Prostate gland (tissue), 2 donors: ENCODE measurements at regions not wholly inside any gene's neighbourhood (a gene's known extent, or its start where the extent isn't known, plus 50 kb on each side); places are given as distances from the start of the nearest gene placed in this dataset.

Experiments used
- DNase-seq: peaks from one replicate; pipeline ENCODE4 v3.0.0-alpha.2; 2019; ENCODE audit warnings: low spot score
- H3K27ac ChIP-seq, 2 donors: fragments of 200-600 bp; sonication (generic); 2 replicates each; pipeline ENCODE4 v1.5.1; 2017 to 2019
- H3K27me3 ChIP-seq: fragments of 200-600 bp; sonication (generic); replicated peaks from 2 replicates; pipeline ENCODE4 v1.5.1; 2019; ENCODE audit not compliant: insufficient read depth
- H3K36me3 ChIP-seq, 2 donors: fragments of 200-600 bp; sonication (generic); 1 replicate in 1 of 2; 2 replicates in 1 of 2; pipeline versions ENCODE4 v1.5.1 to v1.8.1; 2017 to 2019
- H3K4me1 ChIP-seq: fragments of 200-600 bp; sonication (generic); replicated peaks from 2 replicates; pipeline ENCODE4 v1.5.1; 2019
- H3K4me3 ChIP-seq, 2 donors: fragments of 200-600 bp; sonication (generic); 2 replicates each; pipeline ENCODE4 v1.5.1; 2017 to 2019
- H3K9me3 ChIP-seq: fragments of 200-600 bp; sonication (generic); 2 replicates; pipeline ENCODE4 v1.5.1; 2017
- CTCF ChIP-seq, 4 experiments: fragments of 200-600 bp in 2 of 4; fragments of 450-650 bp in 2 of 4; sonication (generic) in 2 of 4; IDR thresholded peaks; 1 replicate in 3 of 4; 2 replicates in 1 of 4; pipeline ENCODE4 v1.5.1; 2016 to 2019; ENCODE audit warnings: antibody characterized with exemption in 4 of 4, mild to moderate bottlenecking in 2 of 4, moderate library complexity in 2 of 4
- POLR2A ChIP-seq: fragments of 450-650 bp; IDR thresholded peaks from one replicate; pipeline ENCODE4 v1.6.1; 2016; ENCODE audit warnings: antibody characterized with exemption, mild to moderate bottlenecking
- POLR2AphosphoS5 ChIP-seq: sonication (generic); formaldehyde crosslinking; IDR thresholded peaks from one replicate; pipeline ENCODE4 v1.6.1; 2017; ENCODE audit warnings: antibody characterized with exemption
- whole genome bisulfite sequencing: methylation state at CpG from one replicate; pipeline ENCODE4 v1.1.5; 2018; 5-methylcytosine and 5-hydroxymethylcytosine counted together
- intact Hi-C: fragments of 100-400 bp; cut with DNase I; formaldehyde crosslinking; loops from one replicate; pipeline ENCODE4 v1.14.2; 2022

DNA sequence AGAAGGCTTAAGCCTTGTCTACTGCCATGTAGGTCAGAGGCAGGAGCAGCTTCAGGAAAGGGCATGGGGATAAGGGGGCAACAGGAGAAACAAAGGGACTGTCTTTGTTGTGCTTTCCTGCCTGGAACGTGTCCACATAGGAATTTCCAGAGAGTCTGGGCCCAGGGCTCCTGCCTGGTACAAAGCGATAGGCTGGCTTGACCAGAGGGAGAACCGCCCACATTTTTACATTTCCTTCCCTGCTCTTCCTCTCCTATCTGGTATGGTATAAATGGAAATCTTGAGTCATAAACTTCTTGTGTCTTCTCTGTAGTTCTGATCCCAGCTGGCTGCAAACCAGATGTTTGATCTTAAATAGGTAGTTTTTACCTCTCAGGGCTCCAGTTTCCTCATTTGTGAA is 414.8 kb downstream of the HRH4 start:
- DNase-seq, result no peak
- H3K4me3 ChIP-seq, result no peak overlapping the region
- no peak overlapping the region for H3K27ac ChIP-seq
- TF ChIP-seq POLR2A (no peak), POLR2AphosphoS5 (no peak), CTCF (IDR thresholded peaks at IDR 0.05) (no peak)
- WGBS, result 76% methylated on average over 3 of the region's 3 CpGs
- no peaks in the 10 kb centered on the region for H3K27me3 ChIP-seq
- intact Hi-C loops, result loop anchor here (5.0 kb wide), 2 partner anchors 477 to 1022 kb away; partner anchors contain the start of gene ZNF521
- H3K4me1 ChIP-seq, result no peaks in the 10 kb centered on the region
- H3K36me3 ChIP-seq, result no peaks in the 10 kb centered on the region
- no peaks in the 10 kb centered on the region for H3K9me3 ChIP-seq

- no peaks in the 10 kb centered on the region for H3K36me3 ChIP-seq
- WGBS, result 43% methylated on average over 1 of the region's 1 CpG
- no peak for DNase-seq
- H3K27ac ChIP-seq, result no peak overlapping the region
- H3K27me3 ChIP-seq, result no peaks in the 10 kb centered on the region
- H3K9me3 ChIP-seq, result no peaks in the 10 kb centered on the region
- TF ChIP-seq POLR2AphosphoS5 (no peak), CTCF (IDR thresholded peaks at IDR 0.05) (no peak), POLR2A (no peak)
- no peak overlapping the region for H3K4me3 ChIP-seq
- intact Hi-C loops, result loop anchor here (5.0 kb wide), 2 partner anchors 477 to 1022 kb away; partner anchors contain the start of gene ZNF521
- H3K4me1 ChIP-seq, result no peaks in the 10 kb centered on the region
Measured at GRCh38 chr18:24875777-24876176, 415.3 kb downstream of the HRH4 start.

GRCh38 chr18:24876266-24876665 is 415.8 kb downstream of the HRH4 start:
- TF ChIP-seq CTCF (IDR thresholded peaks at IDR 0.05), result no peak
- TF ChIP-seq POLR2A, result no peak
- no peak for TF ChIP-seq POLR2AphosphoS5
- H3K4me1 ChIP-seq, result no peaks in the 10 kb centered on the region
- H3K27me3 ChIP-seq, result no peaks in the 10 kb centered on the region
- 86% methylated on average over 5 of the region's 5 CpGs for WGBS
- intact Hi-C loops, result loop anchor here (5.0 kb wide), 2 partner anchors 476 to 1021 kb away; partner anchors contain the start of gene ZNF521
- no peak for DNase-seq
- H3K4me3 ChIP-seq, result no peak overlapping the region
- no peaks in the 10 kb centered on the region for H3K9me3 ChIP-seq
- H3K27ac ChIP-seq, result no peak overlapping the region
- no peaks in the 10 kb centered on the region for H3K36me3 ChIP-seq

- H3K36me3 ChIP-seq, result no peaks in the 10 kb centered on the region
- intact Hi-C loops, result loop anchor here (5.0 kb wide), 2 partner anchors 475 to 1020 kb away; partner anchors contain the start of gene ZNF521
- no peaks in the 10 kb centered on the region for H3K4me1 ChIP-seq
- H3K27me3 ChIP-seq, result no peaks in the 10 kb centered on the region
- DNase-seq, result no peak
- no peaks in the 10 kb centered on the region for H3K9me3 ChIP-seq
- WGBS, result 55% methylated on average over 5 of the region's 5 CpGs
- H3K27ac ChIP-seq, result no peak overlapping the region
- TF ChIP-seq POLR2A (no peak), CTCF (IDR thresholded peaks at IDR 0.05) (no peak), POLR2AphosphoS5 (no peak)
- H3K4me3 ChIP-seq, result no peak overlapping the region
Measured at GRCh38 chr18:24877066-24877465, 416.6 kb downstream of the HRH4 start.

DNA sequence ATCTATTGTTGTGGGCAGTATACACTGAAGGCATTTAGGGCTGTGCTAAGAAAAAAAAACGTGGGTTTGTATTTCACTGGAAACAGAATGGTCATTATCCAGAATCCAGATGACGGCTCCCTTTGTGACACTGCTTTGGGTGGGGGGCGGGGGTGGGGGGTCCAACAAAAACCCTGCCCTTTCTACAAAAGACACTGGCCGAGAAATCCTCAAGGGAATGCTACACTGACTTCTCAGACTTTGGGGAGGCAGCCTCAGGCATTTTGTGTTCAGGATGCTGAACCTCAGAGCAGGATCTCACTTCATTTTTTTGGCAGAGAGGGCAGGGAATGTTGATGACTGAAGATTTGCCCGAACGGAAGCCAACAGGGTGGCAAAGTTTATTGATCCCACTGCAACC is 417.1 kb downstream of the HRH4 start:
- no peak for DNase-seq
- no peak for TF ChIP-seq CTCF (IDR thresholded peaks at IDR 0.05)
- TF ChIP-seq POLR2A, result no peak
- TF ChIP-seq POLR2AphosphoS5, result no peak
- H3K9me3 ChIP-seq, result no peaks in the 10 kb centered on the region
- H3K27ac ChIP-seq, result no peak overlapping the region
- H3K27me3 ChIP-seq, result no peaks in the 10 kb centered on the region
- H3K4me3 ChIP-seq, result no peak overlapping the region
- no peaks in the 10 kb centered on the region for H3K36me3 ChIP-seq
- no peaks in the 10 kb centered on the region for H3K4me1 ChIP-seq
- 37% methylated on average over 6 of the region's 6 CpGs for WGBS
- intact Hi-C loops, result loop anchor here (5.0 kb wide), 2 partner anchors 475 to 1020 kb away; partner anchors contain the start of gene ZNF521
